HepG2 (cell line): ENCODE measurements at regions not wholly inside any gene's neighbourhood (a gene's known extent, or its start where the extent isn't known, plus 50 kb on each side); places are given as distances from the start of the nearest gene placed in this dataset.

Experiments
- FOXA3 ChIP-seq: IDR thresholded peaks from 2 replicates; pipeline ENCODE4 v1.6.1; 2016; ENCODE audit warnings: missing genetic modification reagents, missing compliant biosample characterization
- POLR2A ChIP-seq, 2 experiments: IDR thresholded peaks; 2 replicates each; pipeline ENCODE4 v1.6.1; 2011; ENCODE audit warnings: low read depth in 2 of 2, low read length in 2 of 2, mild to moderate bottlenecking in 1 of 2, moderate library complexity in 1 of 2; ENCODE audit not compliant: insufficient read depth in 1 of 2
- ZNF432 ChIP-seq: sonication (generic); formaldehyde crosslinking; IDR thresholded peaks from 2 replicates; pipeline ENCODE4 v1.5.0; 2020; ENCODE audit warnings: missing genetic modification reagents, mild to moderate bottlenecking, borderline replicate concordance
- TF ChIP-seq, protein P1 (sequence below): sonication (generic); formaldehyde crosslinking; IDR thresholded peaks from 2 replicates; pipeline ENCODE4 v1.5.0; 2020; ENCODE audit warnings: mild to moderate bottlenecking, missing genetic modification reagents, moderate library complexity

- TF ChIP-seq FOXA3 (CRISPR knock-in tag) (no peak), ZNF432 (CRISPR knock-in tag) (no peak), POLR2A (IDR thresholded peaks at IDR 0.05; ENCODE audit: insufficient read depth in 1 of 2, low read depth in 2 of 2, low read length in 2 of 2) (no peak)
- TF ChIP-seq, protein P1, sequence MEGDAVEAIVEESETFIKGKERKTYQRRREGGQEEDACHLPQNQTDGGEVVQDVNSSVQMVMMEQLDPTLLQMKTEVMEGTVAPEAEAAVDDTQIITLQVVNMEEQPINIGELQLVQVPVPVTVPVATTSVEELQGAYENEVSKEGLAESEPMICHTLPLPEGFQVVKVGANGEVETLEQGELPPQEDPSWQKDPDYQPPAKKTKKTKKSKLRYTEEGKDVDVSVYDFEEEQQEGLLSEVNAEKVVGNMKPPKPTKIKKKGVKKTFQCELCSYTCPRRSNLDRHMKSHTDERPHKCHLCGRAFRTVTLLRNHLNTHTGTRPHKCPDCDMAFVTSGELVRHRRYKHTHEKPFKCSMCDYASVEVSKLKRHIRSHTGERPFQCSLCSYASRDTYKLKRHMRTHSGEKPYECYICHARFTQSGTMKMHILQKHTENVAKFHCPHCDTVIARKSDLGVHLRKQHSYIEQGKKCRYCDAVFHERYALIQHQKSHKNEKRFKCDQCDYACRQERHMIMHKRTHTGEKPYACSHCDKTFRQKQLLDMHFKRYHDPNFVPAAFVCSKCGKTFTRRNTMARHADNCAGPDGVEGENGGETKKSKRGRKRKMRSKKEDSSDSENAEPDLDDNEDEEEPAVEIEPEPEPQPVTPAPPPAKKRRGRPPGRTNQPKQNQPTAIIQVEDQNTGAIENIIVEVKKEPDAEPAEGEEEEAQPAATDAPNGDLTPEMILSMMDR (CRISPR knock-in tag): no peak
Observed at GRCh38 chr14:84819528-84819927, 710.4 kb upstream of the FLRT2 start.
